Memory B cell (primary cell): ENCODE measurements at regions not wholly inside any gene's neighbourhood (a gene's known extent, or its start where the extent isn't known, plus 50 kb on each side); places are given as distances from the start of the nearest gene placed in this dataset.
"Not testable (repeated sequence)": the region's sequence is repeated elsewhere in the genome, so short reads cannot be mapped to it uniquely, and the experiment has no call there.

ENCODE experiments used
- ATAC-seq: fragments of 150-1000 bp; cut with Tn5 transposase; 2 replicates; pipeline ENCODE4 v1.10.0; 2021; ENCODE audit warnings: low read depth, mild to moderate bottlenecking, moderate library complexity
- DNase-seq, 2 donors: peaks; one replicate each; pipeline ENCODE4 v3.0.0; 2022; ENCODE audit warnings: low spot score in 2 of 2
- H3K27ac Mint-ChIP-seq: one replicate; pipeline ENCODE4 v1.8.0; 2022; ENCODE audit warnings: mild to moderate bottlenecking, moderate library complexity, mixed read lengths
- H3K27me3 Mint-ChIP-seq: one replicate; pipeline ENCODE4 v1.8.0; 2022; ENCODE audit warnings: mixed read lengths
- H3K36me3 Mint-ChIP-seq: one replicate; pipeline ENCODE4 v1.8.0; 2022; ENCODE audit warnings: mild to moderate bottlenecking, mixed read lengths
- H3K4me1 Mint-ChIP-seq: one replicate; pipeline ENCODE4 v1.8.0; 2022; ENCODE audit warnings: mixed read lengths
- H3K4me3 Mint-ChIP-seq: one replicate; pipeline ENCODE4 v1.8.0; 2022; ENCODE audit warnings: mild to moderate bottlenecking, moderate library complexity, mixed read lengths
- H3K9me3 Mint-ChIP-seq: one replicate; pipeline ENCODE4 v1.8.0; 2022; ENCODE audit warnings: mixed read lengths

GRCh38 chrX:9374555-9374954 lies 90.3 kb upstream of the TBL1X start:
- no peaks in the 10 kb centered on the region for H3K4me1 Mint-ChIP-seq
- no peaks in the 10 kb centered on the region for H3K27me3 Mint-ChIP-seq
- H3K36me3 Mint-ChIP-seq = no peaks in the 10 kb centered on the region
- ATAC-seq (no peak), DNase-seq (no peak)
- H3K9me3 Mint-ChIP-seq = no peaks in the 10 kb centered on the region
- no peak overlapping the region for H3K4me3 Mint-ChIP-seq
- H3K27ac Mint-ChIP-seq = no peak overlapping the region

GRCh38 chrX:9376111-9376510 lies 88.7 kb upstream of the TBL1X start:
- Mint-ChIP-seq H3K9me3 (no peaks in the 10 kb centered on the region), H3K27ac (no peak overlapping the region), H3K27me3 (peaks cover 1% of the 10 kb centered on the region), H3K4me3 (no peak overlapping the region), H3K36me3 (no peaks in the 10 kb centered on the region), H3K4me1 (no peaks in the 10 kb centered on the region)
- ATAC-seq (no peak), DNase-seq (no peak)

- not testable (repeated sequence) for H3K9me3 Mint-ChIP-seq, H3K27me3 Mint-ChIP-seq, H3K4me3 Mint-ChIP-seq, DNase-seq, H3K36me3 Mint-ChIP-seq, H3K27ac Mint-ChIP-seq, ATAC-seq, H3K4me1 Mint-ChIP-seq
Measured at GRCh38 chrX:9377216-9377615, 87.6 kb upstream of the TBL1X start.

- H3K4me3 Mint-ChIP-seq = no peak overlapping the region
Measured at GRCh38 chrX:9378980-9379696, 85.7 kb upstream of the TBL1X start.

GRCh38 chrX:9379697-9380551 lies 84.9 kb upstream of the TBL1X start:
- H3K36me3 Mint-ChIP-seq = no peaks in the 10 kb centered on the region
- no peaks in the 10 kb centered on the region for H3K4me1 Mint-ChIP-seq
- no peaks in the 10 kb centered on the region for H3K9me3 Mint-ChIP-seq
- H3K4me3 Mint-ChIP-seq = no peak overlapping the region
- H3K27ac Mint-ChIP-seq = no peak overlapping the region
- no peak for DNase-seq
- H3K27me3 Mint-ChIP-seq = peaks cover 1% of the 10 kb centered on the region
- no peak for ATAC-seq

More at GRCh38 chrX:9378980-9379696, 85.7 kb upstream of the TBL1X start:
- Mint-ChIP-seq H3K27me3 (peaks cover 1% of the 10 kb centered on the region), H3K9me3 (no peaks in the 10 kb centered on the region), H3K27ac (no peak overlapping the region), H3K4me1 (no peaks in the 10 kb centered on the region), H3K36me3 (no peaks in the 10 kb centered on the region)
- no peak for DNase-seq
- no peak for ATAC-seq

GRCh38 chrX:9383655-9384054 lies 81.2 kb upstream of the TBL1X start:
- no peak for DNase-seq
- no peak overlapping the region for H3K27ac Mint-ChIP-seq
- ATAC-seq = no peak
- H3K4me3 Mint-ChIP-seq = no peak overlapping the region
- H3K9me3 Mint-ChIP-seq = no peaks in the 10 kb centered on the region
- H3K4me1 Mint-ChIP-seq = no peaks in the 10 kb centered on the region
- peaks cover 1% of the 10 kb centered on the region for H3K27me3 Mint-ChIP-seq
- no peaks in the 10 kb centered on the region for H3K36me3 Mint-ChIP-seq

GRCh38 chrX:9388450-9388849 lies 76.4 kb upstream of the TBL1X start:
- DNase-seq = no peak
- no peaks in the 10 kb centered on the region for H3K36me3 Mint-ChIP-seq
- no peaks in the 10 kb centered on the region for H3K27me3 Mint-ChIP-seq
- no peaks in the 10 kb centered on the region for H3K4me1 Mint-ChIP-seq
- no peak overlapping the region for H3K27ac Mint-ChIP-seq
- no peaks in the 10 kb centered on the region for H3K9me3 Mint-ChIP-seq
- no peak overlapping the region for H3K4me3 Mint-ChIP-seq
- no peak for ATAC-seq

GRCh38 chrX:9390121-9390520 lies 74.7 kb upstream of the TBL1X start:
- Mint-ChIP-seq H3K9me3 (no peaks in the 10 kb centered on the region), H3K27me3 (no peaks in the 10 kb centered on the region), H3K4me3 (no peak overlapping the region), H3K36me3 (no peaks in the 10 kb centered on the region), H3K4me1 (no peaks in the 10 kb centered on the region), H3K27ac (no peak overlapping the region)
- DNase-seq = no peak
- no peak for ATAC-seq

GRCh38 chrX:9390693-9391368 lies 74.0 kb upstream of the TBL1X start:
- ATAC-seq (no peak), DNase-seq (no peak)
- Mint-ChIP-seq H3K4me3 (no peak overlapping the region), H3K27ac (no peak overlapping the region), H3K9me3 (no peaks in the 10 kb centered on the region), H3K27me3 (no peaks in the 10 kb centered on the region), H3K36me3 (no peaks in the 10 kb centered on the region), H3K4me1 (no peaks in the 10 kb centered on the region)

- no peaks in the 10 kb centered on the region for H3K4me1 Mint-ChIP-seq
- H3K27ac Mint-ChIP-seq = no peak overlapping the region
- H3K27me3 Mint-ChIP-seq = no peaks in the 10 kb centered on the region
- H3K36me3 Mint-ChIP-seq = no peaks in the 10 kb centered on the region
- H3K4me3 Mint-ChIP-seq = no peak overlapping the region
- DNase-seq (no peak), ATAC-seq (no peak)
- H3K9me3 Mint-ChIP-seq = no peaks in the 10 kb centered on the region
Measured at GRCh38 chrX:9392445-9392844, 72.4 kb upstream of the TBL1X start.

- Mint-ChIP-seq H3K36me3 (no peaks in the 10 kb centered on the region), H3K9me3 (no peaks in the 10 kb centered on the region), H3K4me1 (no peaks in the 10 kb centered on the region), H3K27me3 (no peaks in the 10 kb centered on the region), H3K27ac (no peak overlapping the region), H3K4me3 (no peak overlapping the region)
- DNase-seq (no peak), ATAC-seq (no peak)
Measured at GRCh38 chrX:9393571-9393970, 71.3 kb upstream of the TBL1X start.

- Mint-ChIP-seq H3K27ac (no peak overlapping the region), H3K27me3 (no peaks in the 10 kb centered on the region), H3K4me1 (no peaks in the 10 kb centered on the region), H3K9me3 (no peaks in the 10 kb centered on the region), H3K4me3 (no peak overlapping the region), H3K36me3 (no peaks in the 10 kb centered on the region)
- ATAC-seq = no peak
- no peak for DNase-seq
Measured at GRCh38 chrX:9394212-9394611, 70.6 kb upstream of the TBL1X start.

GRCh38 chrX:9396930-9397329 lies 67.9 kb upstream of the TBL1X start:
- ATAC-seq = no peak
- Mint-ChIP-seq H3K9me3 (no peaks in the 10 kb centered on the region), H3K36me3 (no peaks in the 10 kb centered on the region), H3K27ac (no peak overlapping the region), H3K4me1 (no peaks in the 10 kb centered on the region), H3K4me3 (no peak overlapping the region), H3K27me3 (no peaks in the 10 kb centered on the region)
- DNase-seq = no peak

GRCh38 chrX:9401051-9401450 lies 63.8 kb upstream of the TBL1X start:
- H3K27ac Mint-ChIP-seq = no peak overlapping the region
- H3K36me3 Mint-ChIP-seq = no peaks in the 10 kb centered on the region
- no peaks in the 10 kb centered on the region for H3K4me1 Mint-ChIP-seq
- ATAC-seq = no peak
- no peaks in the 10 kb centered on the region for H3K9me3 Mint-ChIP-seq
- DNase-seq = no peak
- no peaks in the 10 kb centered on the region for H3K27me3 Mint-ChIP-seq
- H3K4me3 Mint-ChIP-seq = no peak overlapping the region
